Keratinocyte (primary cell): ENCODE measurements at regions not wholly inside any gene's neighbourhood (a gene's known extent, or its start where the extent isn't known, plus 50 kb on each side); places are given as distances from the start of the nearest gene placed in this dataset.

ENCODE experiments used
- EZH2 ChIP-seq: IDR thresholded peaks from one replicate; pipeline ENCODE4 v1.6.1; 2012; ENCODE audit warnings: inconsistent platforms, mild to moderate bottlenecking, low read length, moderate library complexity
- TF ChIP-seq, protein P1 (sequence below), 3 experiments: IDR thresholded peaks in 1 of 3; conservative IDR thresholded peaks in 1 of 3; optimal IDR thresholded peaks in 1 of 3; 2 replicates in 2 of 3; 3 replicates in 1 of 3; pipeline versions ENCODE3 to v1.5.1; 2011; ENCODE audit warnings: low read length in 3 of 3, mild to moderate bottlenecking in 3 of 3, moderate library complexity in 2 of 3, control low read depth in 1 of 3, inconsistent platforms in 1 of 3; ENCODE audit not compliant: insufficient read depth in 2 of 3; ENCODE audit errors: extremely low read depth in 1 of 3

GRCh38 chr2:3951131-3951954 lies 248.0 kb downstream of the DCDC2C start:
- TF ChIP-seq, protein P1, sequence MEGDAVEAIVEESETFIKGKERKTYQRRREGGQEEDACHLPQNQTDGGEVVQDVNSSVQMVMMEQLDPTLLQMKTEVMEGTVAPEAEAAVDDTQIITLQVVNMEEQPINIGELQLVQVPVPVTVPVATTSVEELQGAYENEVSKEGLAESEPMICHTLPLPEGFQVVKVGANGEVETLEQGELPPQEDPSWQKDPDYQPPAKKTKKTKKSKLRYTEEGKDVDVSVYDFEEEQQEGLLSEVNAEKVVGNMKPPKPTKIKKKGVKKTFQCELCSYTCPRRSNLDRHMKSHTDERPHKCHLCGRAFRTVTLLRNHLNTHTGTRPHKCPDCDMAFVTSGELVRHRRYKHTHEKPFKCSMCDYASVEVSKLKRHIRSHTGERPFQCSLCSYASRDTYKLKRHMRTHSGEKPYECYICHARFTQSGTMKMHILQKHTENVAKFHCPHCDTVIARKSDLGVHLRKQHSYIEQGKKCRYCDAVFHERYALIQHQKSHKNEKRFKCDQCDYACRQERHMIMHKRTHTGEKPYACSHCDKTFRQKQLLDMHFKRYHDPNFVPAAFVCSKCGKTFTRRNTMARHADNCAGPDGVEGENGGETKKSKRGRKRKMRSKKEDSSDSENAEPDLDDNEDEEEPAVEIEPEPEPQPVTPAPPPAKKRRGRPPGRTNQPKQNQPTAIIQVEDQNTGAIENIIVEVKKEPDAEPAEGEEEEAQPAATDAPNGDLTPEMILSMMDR (optimal IDR thresholded peaks at IDR 0.05 in 1 of 3, IDR thresholded peaks at IDR 0.05 in 1 of 3, conservative IDR thresholded peaks at IDR 0.05 in 1 of 3; ENCODE audit: extremely low read depth in 1 of 3, insufficient read depth in 2 of 3, low read length in 3 of 3) = no peak
- TF ChIP-seq EZH2 = no peak
